Iris pigment epithelial cell (primary cell): ENCODE measurements at regions not wholly inside any gene's neighbourhood (a gene's known extent, or its start where the extent isn't known, plus 50 kb on each side); places are given as distances from the start of the nearest gene placed in this dataset.

Source experiments
- DNase-seq: peaks from one replicate; pipeline ENCODE4 v3.0.0-alpha.2; 2011; ENCODE audit warnings: low read depth

DNA sequence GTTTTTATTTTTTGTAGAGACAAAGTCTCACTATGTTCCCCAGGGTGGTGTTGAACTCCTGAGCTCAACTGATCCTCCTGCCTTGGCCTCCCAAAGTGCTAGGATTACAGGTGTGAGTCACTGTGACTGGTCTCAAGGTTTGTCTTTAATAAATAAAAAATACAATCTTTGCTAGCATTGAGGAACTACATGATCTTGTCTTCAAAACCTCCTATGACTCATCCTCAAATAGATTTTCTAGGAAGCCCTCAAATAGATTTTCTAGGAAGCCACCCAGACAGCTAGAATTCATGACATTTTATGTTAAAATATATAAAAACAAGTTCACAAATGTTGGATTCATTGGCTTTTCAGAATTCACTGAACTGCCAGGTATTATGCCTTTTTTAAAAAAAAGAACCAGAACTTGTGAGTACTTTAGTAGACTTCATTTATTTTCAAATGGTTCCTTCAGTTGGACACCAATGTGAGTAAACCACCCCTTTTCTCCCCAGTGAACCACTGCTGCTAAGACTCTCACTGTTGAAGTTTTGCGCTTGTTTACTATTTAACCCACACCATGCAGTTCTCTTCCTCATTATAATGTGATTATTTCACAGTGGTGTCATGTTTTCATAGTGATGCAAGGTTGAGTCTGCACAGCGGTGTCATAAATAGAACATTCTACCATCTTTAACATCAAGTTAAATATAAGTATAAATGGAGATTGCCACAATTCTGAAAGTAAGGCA lies 303.9 kb downstream of the CASP12 start:
- DNase-seq: peak; percentile 52

DNA sequence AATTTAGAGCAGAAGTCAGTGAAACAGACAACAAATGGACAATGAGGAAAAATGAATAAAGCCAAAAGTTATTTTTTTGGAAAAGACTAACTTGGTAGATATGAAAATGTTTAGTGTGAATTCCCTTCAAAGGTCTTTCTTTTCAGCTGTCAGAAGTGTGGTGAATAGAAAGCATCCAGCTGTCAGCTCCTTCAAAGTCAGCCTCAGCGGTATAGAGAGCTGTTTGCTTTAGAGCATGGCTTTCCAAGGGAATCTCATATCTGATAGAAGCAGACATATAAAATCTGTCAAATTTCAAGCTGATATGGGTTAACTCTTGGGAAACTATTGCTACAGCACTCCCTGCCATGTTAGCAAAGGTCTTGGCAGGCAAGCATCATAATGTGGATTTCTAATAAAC lies 309.3 kb downstream of the CASP12 start:
- DNase-seq: no peak

DNA sequence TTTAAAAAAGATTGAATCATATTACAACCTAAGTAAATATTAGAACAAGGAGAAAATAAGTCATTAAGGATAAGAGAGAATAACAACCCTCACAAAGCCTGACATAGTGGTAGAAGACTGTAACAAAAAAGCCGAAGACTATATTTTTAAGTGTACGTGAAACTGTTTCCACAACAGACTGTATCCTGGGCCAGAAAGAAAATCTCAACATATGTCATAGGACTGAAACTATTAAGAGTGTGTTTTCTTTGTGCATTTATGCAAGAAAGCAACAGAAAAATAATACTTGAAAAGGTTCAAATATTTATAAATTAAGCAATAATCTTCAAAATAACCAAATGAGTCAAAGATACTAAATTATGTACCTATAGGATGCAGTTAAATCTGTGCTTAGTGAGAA lies 309.8 kb downstream of the CASP12 start:
- DNase-seq: no peak

DNA sequence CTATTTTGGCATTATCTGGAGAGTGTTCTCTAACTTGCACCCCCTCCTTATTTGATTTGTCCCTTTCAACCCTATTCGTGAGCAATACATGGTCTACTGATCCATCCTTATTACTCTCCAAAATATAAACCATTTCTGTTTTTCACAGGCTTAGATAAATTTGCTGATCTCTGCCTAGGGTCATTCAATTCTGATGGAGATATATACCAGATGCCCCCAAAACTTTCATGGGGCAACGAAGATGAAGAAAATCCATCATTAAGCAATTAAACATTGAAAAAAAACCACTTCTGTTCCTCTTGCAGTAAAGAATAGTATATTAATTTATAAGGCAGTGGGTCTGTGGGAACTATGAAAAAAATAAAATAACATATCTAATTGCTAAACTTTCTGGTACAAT lies 313.4 kb downstream of the CASP12 start:
- DNase-seq: no peak

DNA sequence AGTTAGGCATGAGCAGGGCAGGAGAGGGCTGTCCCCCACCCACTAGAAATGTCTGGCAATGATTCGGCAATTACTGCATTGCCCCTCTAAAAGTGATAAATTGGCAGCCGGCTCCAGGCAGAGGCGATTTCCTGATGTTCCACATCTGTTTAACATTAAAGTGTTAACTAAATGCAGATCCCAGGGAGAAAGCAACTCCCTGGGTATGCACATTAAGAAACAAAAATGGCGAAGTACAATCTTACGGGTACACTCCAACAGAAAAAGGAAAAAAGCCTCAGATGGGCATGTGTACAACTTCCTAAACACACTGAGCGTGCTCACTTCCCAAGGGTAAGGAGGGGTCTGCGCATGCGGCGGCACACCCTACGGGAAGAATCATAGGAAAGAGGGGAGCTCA lies 314.4 kb downstream of the CASP12 start:
- no peak for DNase-seq

DNA sequence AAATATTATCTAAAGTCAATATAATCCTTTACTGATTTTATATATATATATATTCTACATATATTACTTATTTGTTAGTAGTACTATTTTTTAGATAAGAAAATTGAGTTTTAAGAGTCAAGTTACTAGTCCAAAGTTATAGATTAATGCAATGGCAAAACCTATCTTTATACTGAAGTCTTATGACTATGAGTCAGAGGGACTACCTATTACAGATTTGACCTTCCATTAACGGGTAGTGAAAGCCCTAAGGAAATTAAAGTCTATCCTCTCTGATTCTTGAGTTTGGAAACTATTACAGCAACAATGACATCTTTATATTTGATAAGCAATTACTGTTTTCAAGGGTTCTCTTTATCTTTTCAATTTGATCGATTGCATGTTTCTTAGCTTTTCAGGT lies 315.8 kb downstream of the CASP12 start:
- peak; percentile 28 for DNase-seq

DNA sequence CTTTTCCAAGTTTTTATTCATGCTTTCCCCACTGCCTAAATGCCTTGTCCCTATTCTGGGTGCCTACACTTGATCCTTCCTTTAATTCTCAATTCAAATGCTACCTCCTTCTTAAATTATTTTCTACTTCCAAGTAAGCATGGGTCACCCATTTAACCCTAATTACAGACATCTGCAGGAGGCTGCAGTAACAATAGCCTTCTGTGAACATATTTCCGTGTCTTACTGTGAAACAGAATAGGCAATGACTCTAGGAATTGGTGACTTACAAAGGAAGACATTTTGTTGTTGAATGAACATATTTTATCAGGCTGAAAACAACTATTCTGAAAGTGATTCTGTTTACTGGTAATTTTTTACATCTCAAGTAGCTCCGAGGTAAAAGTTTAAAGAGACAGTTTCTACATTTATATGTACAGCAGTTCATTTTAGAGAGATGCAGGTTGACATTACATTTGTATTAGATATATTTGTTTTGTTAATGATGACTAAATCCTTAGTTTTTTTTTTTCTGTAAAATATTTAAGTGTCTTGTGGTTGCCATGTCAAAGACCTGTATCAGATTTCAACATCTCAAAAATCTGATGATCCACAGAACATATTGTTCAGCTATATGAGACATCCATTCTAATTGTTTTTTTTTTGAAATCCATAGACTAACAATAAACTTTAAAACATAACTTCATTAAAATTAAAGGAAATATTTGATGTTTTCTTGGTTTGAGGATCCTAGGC lies 316.8 kb downstream of the CASP12 start:
- DNase-seq: peak; percentile 78

DNA sequence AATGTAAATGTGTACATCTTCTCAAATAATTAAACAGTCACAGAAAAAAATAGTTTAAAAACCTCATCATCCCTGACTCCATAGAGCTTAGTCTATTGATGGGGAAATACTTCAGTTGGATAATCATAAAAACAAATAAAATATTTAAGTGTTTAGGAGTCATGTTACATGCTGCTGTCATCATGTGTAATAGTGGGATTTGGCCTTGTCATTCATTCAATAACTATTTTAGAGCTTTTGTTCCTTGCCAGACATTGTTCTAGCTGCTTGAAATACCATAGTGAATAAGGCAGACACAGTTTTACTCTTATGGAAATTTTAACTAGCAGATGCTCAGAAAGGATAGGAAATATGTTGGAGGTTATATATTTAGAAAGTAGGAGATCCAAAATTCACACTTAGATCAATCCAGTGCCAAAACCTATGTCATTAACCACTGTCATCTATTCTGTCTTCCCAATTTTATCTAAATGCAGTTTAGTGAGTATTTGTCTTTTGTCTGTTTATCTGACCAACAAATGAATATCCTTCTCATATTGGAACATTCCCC lies 324.7 kb downstream of the CASP12 start:
- DNase-seq: peak; percentile 91

DNA sequence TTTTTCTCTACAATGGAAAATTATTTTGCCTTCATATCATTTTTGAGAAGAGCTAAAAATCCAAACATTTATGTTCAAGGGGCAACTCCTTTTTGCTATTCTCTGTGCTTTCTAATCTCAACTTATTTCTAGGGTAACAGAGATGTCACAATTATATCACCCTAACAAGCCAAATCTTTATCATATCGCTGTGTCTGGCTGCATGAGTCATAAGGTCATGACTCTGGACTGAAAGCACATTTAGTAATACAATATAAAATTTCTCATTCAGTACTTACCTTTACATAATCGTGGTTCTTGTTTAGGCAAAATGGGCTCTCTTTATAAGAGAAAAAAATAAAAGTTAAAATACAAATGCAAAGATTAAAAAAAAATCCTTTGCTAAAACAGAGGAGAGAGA lies 326.0 kb downstream of the CASP12 start:
- DNase-seq: peak; percentile 72

DNA sequence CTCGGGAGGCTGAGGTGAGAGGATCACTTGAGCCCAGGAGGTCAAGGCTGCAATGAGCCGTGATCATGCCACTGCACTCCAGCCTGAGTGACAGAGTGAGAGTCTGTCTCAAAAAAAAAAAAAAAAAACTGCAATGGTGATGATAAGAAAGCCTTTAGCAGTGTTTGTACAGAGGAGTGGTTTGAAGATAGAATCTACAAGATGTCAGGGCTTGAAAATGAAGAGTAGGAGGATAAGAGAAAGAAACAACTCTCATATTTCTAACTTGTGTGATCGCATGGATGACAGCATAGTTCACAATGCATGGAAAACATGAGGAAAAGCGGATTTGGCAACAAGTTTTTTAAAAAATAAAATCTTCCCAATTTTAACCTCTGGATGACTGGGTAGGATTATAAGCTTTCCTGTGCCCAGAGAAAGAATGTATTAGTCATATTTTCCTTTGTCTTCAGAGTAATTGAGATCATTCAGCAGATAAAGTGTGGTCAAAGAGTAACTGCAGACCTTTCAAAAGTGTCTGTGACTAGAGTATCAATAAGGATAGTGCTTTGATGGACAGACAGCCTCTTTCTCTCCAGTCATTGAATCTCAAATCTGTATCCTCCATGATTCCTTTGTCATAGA lies 328.1 kb downstream of the CASP12 start:
- peak; percentile 71 for DNase-seq

DNA sequence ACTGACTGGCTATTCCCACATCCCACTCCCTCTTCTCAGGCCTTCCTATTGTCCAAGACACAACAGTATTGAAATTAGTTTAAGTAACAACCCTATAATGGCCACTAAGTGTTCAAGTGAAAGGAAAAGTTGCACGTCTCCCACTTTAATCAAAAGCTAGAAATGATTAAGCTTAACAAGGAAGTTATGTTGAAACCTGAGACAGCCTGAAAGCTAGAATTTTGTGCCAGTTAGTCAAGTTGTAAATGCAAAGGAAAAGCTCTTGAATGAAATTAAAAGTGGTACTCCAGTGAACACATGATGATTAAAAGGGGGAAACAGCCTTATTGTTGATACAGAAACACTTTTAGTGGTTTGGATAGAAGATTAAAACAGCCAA lies 332.7 kb downstream of the CASP12 start:
- DNase-seq: no peak

DNA sequence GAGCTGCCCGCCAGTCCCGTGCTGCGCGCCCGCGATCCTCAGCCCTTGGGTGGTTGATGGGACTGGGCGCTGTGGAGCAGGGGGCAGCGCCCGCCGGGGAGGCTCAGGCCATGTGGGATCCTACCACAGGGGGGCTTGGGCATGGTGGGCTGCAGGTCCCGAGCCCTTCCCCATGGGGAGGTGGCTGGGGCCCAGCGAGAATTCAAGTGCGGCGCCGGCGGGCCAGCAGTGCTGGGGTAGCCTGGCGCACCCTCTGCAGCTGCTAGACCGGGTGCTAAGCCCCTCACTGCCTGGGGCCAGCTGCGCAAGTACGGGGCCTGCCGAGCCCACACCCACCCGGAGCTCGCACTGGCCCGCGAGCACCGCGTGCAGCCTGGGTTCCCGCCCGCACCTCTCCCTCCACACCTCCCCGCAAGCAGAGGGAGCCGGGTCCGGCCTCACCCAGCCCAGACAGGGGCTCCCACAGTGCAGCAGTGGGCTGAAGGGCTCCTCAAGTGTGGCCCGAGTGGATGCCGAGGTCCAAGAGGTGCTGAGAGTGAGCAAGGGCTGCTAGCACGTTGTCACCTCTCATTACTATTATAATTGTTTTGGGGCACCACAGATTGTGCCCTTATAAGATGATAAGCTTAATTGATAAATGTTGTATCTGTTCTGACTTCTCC lies 333.2 kb downstream of the CASP12 start:
- DNase-seq: no peak

DNA sequence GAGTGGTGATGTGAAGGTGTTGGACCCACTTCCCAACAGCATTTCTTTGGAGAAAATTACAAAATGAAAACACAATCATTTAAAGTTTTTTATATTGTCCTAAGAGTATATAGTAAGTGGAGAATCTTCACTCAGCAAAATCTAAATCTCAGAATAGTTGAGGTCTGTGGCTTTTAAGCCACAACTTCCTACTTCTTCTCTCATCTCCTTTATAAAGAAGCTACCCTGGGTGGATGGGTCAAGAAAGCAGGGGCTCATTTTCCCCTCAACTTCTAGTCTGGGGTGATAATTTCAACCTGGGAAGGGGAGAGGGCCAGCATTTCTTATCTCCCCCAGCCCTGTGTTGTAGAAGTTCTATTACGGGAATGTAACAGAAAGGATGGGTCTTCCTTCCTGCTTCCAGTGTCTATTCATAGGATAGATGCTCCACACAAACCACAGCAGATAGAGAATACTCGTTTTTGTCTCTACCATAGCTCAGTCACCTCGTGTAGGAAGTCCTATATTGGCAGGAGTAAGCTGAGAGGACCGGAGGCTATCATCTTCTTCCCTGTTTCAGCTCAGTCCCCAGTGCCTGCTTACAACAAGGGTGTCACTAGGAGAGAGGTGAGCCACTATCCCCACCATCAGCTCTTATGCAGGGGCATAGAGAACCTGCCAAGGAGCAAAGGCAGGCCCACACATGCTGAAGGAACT lies 341.5 kb downstream of the CASP12 start:
- no peak for DNase-seq

DNA sequence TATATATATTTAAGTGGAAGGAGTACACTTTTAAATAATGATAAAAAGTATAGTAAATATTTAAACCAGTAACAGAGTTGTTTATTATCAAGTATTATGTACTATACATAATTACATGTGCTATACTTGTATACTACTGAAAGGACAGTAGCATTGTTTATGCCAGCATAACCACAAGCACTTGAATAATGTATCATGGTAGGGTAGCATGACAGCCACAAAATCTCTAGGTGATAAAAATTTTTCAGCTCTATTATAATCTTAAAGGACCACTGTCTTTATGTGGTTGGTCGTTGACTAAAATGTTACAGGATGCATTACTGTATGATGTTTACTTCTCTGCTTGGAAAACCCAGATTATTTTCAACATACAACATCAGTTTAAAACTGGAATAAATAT lies 349.2 kb downstream of the CASP12 start:
- no peak for DNase-seq

DNA sequence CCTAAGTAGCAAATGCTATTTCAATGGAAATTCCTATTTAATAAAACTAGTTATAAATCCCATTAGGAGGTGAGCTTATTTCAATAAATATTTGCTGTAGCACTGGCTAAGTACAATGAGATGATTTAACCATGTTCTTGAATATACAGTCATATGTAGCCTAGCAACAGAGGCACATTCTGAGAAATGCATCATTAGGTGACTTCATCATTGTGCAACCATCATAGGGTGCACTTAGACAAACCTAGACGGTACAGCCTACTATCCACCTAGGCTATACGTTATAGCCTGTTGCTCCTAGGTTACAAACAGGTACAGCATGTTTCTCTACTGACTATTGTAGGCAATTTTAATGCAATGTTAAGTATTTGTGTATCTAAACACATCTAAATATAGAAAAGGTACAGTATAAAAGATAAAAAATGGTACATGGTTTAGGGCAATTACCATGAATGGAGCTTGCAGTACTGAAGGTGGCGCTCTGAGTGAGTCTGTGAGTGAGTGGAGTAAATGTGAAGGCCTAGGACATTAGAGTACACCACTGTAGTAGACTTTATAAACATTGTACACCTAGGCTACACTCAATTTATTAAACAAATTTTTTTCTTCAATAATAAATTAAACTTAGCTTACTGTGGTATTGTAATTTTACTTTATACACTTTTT lies 350.1 kb downstream of the CASP12 start:
- DNase-seq: peak; percentile 77

DNA sequence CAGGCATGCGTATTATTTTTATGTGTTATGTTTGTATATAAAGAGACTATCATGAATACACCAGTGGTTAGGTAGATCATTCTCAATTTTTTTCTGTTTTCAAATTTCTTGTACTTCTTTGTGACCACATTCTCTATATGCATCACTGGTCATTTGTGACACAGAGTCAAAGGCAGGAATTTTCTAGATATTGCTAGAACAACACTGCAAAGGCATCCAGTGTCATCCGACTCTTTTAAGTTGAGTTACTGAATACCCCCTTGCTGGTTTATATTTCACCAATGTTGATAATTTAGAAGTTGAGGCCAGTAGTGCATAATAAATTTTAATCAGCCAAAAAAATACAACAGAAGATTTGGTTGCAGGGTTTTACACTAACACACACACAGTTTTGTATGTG lies 351.8 kb downstream of the CASP12 start:
- DNase-seq: no peak

DNA sequence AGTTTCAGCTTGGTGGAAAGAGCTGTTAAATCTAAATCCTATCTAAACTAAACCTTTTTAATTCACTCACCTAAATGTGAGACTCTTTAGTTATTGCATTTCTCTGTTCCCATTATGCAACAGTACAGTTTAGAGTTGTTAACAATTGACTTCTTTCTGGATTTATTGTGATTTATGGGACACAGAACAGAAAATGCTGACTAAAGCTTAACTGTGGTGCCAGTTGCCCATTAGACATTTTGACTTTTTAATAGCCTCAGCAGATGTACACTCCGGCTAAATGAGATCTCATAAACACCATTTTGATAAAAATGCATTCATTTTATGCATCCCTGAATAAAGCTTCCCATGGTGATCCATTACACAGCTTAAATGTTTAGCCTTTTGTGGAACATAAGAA lies 356.6 kb downstream of the CASP12 start:
- DNase-seq: no peak

DNA sequence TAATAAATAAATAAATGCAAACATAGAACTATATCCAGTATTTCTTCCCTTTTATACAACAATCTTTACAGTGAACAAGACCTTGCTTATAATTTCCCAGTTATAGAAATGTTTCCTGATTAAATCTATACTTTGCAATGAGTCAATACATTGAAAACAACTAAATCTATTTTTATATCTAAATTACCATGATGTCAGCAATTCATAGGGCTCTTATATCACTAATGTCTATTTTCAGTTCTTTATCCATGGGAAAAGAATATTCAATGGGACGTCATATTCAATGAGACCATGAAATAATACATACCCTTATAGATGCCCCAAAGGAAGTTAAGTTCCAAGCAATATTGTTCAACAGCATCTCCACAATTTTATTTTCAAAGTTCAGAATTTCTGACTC lies 359.9 kb downstream of the CASP12 start:
- no peak for DNase-seq

DNA sequence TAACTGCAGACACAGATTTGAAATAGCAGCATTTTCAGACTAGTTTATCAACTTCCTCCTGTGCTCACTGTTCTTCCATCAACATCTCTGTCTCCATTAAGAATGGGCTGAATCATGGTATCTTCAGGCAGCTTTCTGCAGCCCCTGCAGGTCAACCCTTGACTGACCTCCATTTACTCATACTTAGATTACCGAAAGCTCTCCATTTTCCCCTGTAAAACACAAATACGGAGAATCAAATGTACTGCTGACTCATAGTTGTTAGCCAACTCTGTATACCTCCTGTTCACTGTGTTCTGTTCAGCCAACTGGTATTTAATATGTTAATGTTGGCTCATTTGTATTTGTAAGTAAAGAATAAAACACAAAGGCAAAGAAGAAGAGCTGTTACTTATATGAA lies 364.0 kb downstream of the CASP12 start:
- DNase-seq: peak; percentile 91

DNA sequence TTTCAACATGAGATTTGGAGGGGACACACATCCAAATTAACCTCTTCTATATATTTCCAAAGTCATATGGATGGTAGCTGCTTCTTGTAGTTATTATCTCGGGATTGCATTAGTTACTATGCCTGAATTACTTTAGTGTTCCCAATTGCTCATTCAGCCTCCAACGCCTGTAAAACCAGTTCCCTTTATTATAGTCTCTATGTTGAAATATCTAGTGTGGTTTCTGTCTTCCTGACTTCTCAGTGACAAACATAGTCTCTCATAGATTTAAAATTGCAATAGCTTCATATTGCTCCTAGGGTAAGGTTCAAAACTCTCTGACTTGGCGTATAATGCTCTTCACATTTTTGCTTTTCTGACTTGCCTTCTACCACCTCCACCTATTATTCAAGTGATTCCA lies 366.4 kb downstream of the CASP12 start:
- no peak for DNase-seq

DNA sequence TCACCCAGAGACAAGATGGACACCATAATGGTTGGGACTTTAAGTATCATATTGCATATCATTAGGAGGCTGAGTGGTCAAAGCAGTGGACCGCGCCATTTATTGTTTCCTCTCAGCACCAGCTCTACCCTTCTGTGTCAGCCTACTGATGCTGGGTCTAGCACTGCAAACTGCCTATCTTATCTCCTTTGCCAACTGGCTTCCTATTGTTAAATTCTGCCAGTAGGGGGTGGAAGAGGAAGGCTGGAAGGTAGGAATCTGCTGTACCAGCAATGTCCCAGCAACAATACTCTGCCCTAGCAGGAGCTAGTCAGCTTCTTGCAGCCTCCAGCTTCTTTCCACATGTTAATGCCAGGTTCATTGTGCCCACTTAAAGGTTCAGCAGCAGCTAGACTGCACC lies 367.1 kb upstream of the PDGFD start:
- peak; percentile 31 for DNase-seq
